Activated T-helper 2 cell treated with anti-CD3 and anti-CD28 coated beads, Interferon-gamma antibody, Interleukin-2, Interleukin-4, amounts not matched to agents 10 μg/mL and 5 μg/mL and 100 μg/mL, durations not matched to agents 14 hours and 24 hours and 36 hours (primary cell): ENCODE measurements at regions not wholly inside any gene's neighbourhood (a gene's known extent, or its start where the extent isn't known, plus 50 kb on each side); places are given as distances from the start of the nearest gene placed in this dataset.

ENCODE experiments used
- DNase-seq: peaks from one replicate; pipeline ENCODE4 v3.0.0; 2021; ENCODE audit warnings: low spot score
- H3K27ac Mint-ChIP-seq: one replicate; pipeline ENCODE4 v1.8.0; 2021; ENCODE audit warnings: mixed read lengths
- H3K27me3 Mint-ChIP-seq: one replicate; pipeline ENCODE4 v1.8.0; 2021; ENCODE audit warnings: low read depth, mixed read lengths
- H3K36me3 Mint-ChIP-seq: one replicate; pipeline ENCODE4 v1.8.0; 2021; ENCODE audit warnings: low read depth, mixed read lengths
- H3K4me1 Mint-ChIP-seq: one replicate; pipeline ENCODE4 v1.8.0; 2021; ENCODE audit warnings: low read depth, mixed read lengths
- H3K4me3 Mint-ChIP-seq: one replicate; pipeline ENCODE4 v1.8.0; 2021; ENCODE audit warnings: low read depth, mild to moderate bottlenecking, moderate library complexity, mixed read lengths
- H3K9me3 Mint-ChIP-seq: one replicate; pipeline ENCODE4 v1.8.0; 2021; ENCODE audit warnings: mixed read lengths
- intact Hi-C: fragments of 100-400 bp; cut with micrococcal nuclease; formaldehyde crosslinking; loops from one replicate; pipeline ENCODE4 v1.15.1; 2023

DNA sequence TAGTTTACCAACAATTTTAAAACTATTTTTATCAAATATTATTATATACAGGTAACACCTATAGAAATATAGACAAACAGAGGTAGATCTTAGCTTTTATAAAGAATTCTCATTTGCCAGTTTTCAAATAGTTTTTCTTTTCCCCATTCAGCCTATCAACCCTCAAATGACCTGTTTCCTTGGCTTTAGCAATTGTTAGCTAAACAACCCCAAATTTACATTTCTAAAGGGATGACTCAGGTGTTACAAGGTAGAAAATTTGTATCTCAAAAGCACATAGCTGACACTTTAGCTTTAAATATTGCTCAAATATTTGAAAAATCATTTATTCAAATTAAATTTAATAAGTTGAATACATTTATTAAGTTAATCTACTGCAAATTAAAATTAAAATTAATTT lies 1207.2 kb downstream of the SLITRK1 start:
- no peaks in the 10 kb centered on the region for H3K36me3 Mint-ChIP-seq
- no peak overlapping the region for H3K27ac Mint-ChIP-seq
- peaks cover 5% of the 10 kb centered on the region for H3K9me3 Mint-ChIP-seq
- no peaks in the 10 kb centered on the region for H3K4me1 Mint-ChIP-seq
- DNase-seq: no peak
- H3K27me3 Mint-ChIP-seq: no peaks in the 10 kb centered on the region
- H3K4me3 Mint-ChIP-seq: no peak overlapping the region
- intact Hi-C loops: no loop called here

GRCh38 chr13:82674546-82674945 lies 1207.7 kb downstream of the SLITRK1 start:
- Mint-ChIP-seq H3K36me3 (no peaks in the 10 kb centered on the region), H3K4me3 (no peak overlapping the region), H3K27me3 (no peaks in the 10 kb centered on the region), H3K4me1 (no peaks in the 10 kb centered on the region), H3K27ac (no peak overlapping the region), H3K9me3 (peaks cover 5% of the 10 kb centered on the region)
- DNase-seq: no peak
- intact Hi-C loops: no loop called here

DNA sequence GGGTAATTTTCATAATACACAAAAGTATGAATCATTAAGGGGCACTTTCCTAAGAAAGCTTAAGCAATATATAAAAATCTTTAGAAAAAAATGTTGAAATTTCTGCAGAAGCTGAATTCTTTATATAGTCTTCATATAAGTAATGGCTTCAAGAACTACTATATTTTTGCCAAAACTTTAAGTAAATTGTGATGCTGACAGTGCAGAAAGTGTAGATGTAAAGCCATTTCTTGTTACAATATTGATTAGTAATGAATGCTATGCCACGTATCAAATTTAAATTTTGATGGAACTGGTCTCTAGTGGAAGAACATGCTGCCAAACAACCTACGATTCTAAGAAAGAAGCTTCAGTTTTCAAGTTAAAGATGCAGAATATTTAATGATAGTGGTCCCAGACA lies 1210.0 kb downstream of the SLITRK1 start:
- Mint-ChIP-seq H3K36me3 (no peaks in the 10 kb centered on the region), H3K4me1 (no peaks in the 10 kb centered on the region), H3K27ac (no peak overlapping the region), H3K4me3 (no peak overlapping the region), H3K9me3 (peaks cover 5% of the 10 kb centered on the region), H3K27me3 (no peaks in the 10 kb centered on the region)
- intact Hi-C loops: no loop called here
- no peak for DNase-seq

GRCh38 chr13:82664183-82664582 lies 1218.1 kb downstream of the SLITRK1 start:
- Mint-ChIP-seq H3K9me3 (peaks cover 19% of the 10 kb centered on the region), H3K27ac (no peak overlapping the region), H3K27me3 (no peaks in the 10 kb centered on the region), H3K4me1 (no peaks in the 10 kb centered on the region), H3K36me3 (no peaks in the 10 kb centered on the region), H3K4me3 (no peak overlapping the region)
- intact Hi-C loops: no loop called here
- DNase-seq: no peak

DNA sequence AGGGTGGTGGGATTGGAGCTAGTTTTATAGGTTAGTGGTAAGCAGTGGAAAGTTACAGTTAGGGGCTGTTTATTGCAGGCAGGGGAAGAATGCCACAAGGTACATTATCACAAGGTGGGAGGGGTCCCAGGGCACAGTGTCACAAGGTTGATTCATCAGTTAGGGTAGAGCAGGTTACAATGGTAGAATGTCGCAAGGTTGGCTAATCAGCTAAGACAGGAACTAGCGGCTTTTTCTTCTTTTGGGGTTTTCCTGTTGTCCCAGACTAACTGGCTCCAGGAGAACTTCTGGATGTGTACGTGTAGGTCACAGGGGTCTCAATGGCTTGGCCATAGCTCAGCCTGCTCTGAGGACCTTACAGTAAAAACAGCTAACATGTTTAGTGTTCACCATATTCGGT lies 1221.1 kb downstream of the SLITRK1 start:
- no peak overlapping the region for H3K27ac Mint-ChIP-seq
- H3K36me3 Mint-ChIP-seq: no peaks in the 10 kb centered on the region
- intact Hi-C loops: no loop called here
- DNase-seq: no peak
- no peak overlapping the region for H3K4me3 Mint-ChIP-seq
- H3K27me3 Mint-ChIP-seq: no peaks in the 10 kb centered on the region
- H3K4me1 Mint-ChIP-seq: no peaks in the 10 kb centered on the region
- peaks cover 13% of the 10 kb centered on the region for H3K9me3 Mint-ChIP-seq

DNA sequence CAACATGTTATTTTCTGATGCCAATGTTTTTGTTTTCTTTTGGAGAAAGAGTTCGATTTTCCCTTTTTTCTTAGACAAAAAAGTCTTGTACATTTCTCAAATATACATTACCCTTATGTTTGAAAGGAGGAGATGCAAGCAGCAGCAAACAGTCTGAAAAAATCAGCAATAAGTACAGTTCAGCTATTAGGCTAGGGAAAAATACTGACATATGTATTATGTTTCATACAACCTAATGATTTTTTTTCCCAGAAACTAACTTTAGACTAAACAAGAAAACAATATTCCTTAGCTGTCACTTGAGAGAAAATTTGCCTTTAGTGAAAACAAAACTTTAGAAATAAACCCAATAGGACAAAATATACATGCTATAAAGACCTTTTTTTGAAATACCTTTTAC lies 1223.5 kb downstream of the SLITRK1 start:
- intact Hi-C loops: no loop called here
- no peak overlapping the region for H3K27ac Mint-ChIP-seq
- no peaks in the 10 kb centered on the region for H3K27me3 Mint-ChIP-seq
- H3K36me3 Mint-ChIP-seq: no peaks in the 10 kb centered on the region
- H3K4me1 Mint-ChIP-seq: no peaks in the 10 kb centered on the region
- no peak overlapping the region for H3K4me3 Mint-ChIP-seq
- DNase-seq: no peak
- peaks cover 13% of the 10 kb centered on the region for H3K9me3 Mint-ChIP-seq

GRCh38 chr13:82657471-82657870 lies 1224.8 kb downstream of the SLITRK1 start:
- Mint-ChIP-seq H3K9me3 (peaks cover 17% of the 10 kb centered on the region), H3K4me3 (no peak overlapping the region), H3K36me3 (no peaks in the 10 kb centered on the region), H3K27me3 (no peaks in the 10 kb centered on the region), H3K27ac (no peak overlapping the region), H3K4me1 (no peaks in the 10 kb centered on the region)
- no peak for DNase-seq
- intact Hi-C loops: no loop called here

DNA sequence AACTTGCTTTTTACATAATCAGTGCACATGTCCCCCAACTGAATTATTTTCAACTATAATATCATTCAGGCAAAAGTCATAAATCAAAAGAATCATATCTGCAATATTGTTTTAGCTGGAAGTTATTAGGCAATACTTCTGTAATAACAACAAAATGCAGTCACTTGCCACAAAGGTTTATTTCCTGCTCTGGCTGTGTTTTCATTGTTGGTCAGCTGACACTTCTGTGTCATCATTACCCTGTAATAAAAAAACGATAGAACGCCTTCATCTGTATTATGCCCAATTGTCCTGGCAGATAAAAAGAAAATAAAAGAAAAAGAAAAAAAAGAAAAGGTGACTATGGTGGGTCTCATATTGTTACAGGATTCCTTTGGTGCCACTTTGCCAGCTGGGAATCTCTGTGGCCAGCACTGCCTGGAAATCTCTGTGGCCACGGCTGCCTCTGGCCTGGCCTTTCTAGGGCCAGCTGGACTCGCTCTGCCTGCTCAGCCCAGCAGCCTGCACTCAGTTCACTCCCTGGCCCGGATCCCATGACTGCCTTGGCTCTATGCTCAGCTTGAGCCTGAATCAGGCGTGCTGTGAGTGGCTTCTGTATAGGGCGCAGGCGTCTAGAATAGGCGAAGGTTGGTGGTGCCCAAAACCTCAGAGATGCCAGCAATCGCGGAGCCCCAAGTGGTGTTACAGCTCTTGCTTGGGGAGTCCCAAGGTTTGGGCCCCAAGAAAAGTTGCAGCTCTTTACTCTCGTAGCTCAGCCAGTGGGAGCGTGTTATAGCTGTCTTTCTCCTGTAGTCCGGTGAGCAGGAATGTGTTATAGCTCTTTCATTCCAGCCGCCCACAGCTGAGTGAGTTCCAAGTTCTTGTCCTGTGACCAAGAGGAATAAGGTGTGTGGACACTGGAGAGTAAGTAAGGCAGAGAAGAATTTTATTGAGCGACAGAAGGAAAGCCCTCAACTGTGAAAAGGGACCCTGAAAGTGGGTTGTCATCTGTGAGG lies 1227.1 kb downstream of the SLITRK1 start:
- H3K27me3 Mint-ChIP-seq: no peaks in the 10 kb centered on the region
- no peak overlapping the region for H3K27ac Mint-ChIP-seq
- no peak overlapping the region for H3K4me3 Mint-ChIP-seq
- no peak for DNase-seq
- H3K4me1 Mint-ChIP-seq: no peaks in the 10 kb centered on the region
- H3K9me3 Mint-ChIP-seq: peaks cover 4% of the 10 kb centered on the region
- no peaks in the 10 kb centered on the region for H3K36me3 Mint-ChIP-seq
- intact Hi-C loops: no loop called here

DNA sequence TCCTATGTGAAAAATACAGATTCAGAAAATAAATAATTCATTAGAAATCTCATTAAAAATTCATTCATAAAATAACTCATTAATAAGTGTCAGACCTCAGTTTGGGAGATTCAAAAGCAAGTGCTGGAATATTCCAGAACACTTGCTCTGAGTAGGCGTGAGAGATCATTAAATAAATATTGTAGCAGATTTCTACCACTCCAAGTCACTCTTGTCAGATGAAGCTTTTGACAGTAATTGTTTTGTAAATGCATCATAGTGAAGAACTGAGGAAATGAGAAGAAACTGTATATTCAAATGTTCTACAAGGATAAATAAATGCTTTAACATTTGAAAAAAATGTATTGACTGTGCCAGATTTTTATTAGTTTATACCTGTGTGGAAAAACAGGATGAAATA lies 1228.1 kb downstream of the SLITRK1 start:
- peaks cover 4% of the 10 kb centered on the region for H3K9me3 Mint-ChIP-seq
- intact Hi-C loops: no loop called here
- DNase-seq: no peak
- H3K36me3 Mint-ChIP-seq: no peaks in the 10 kb centered on the region
- H3K27me3 Mint-ChIP-seq: no peaks in the 10 kb centered on the region
- no peak overlapping the region for H3K4me3 Mint-ChIP-seq
- H3K27ac Mint-ChIP-seq: no peak overlapping the region
- no peaks in the 10 kb centered on the region for H3K4me1 Mint-ChIP-seq

- peaks cover under 1% of the 10 kb centered on the region for H3K9me3 Mint-ChIP-seq
- H3K36me3 Mint-ChIP-seq: no peaks in the 10 kb centered on the region
- no peak overlapping the region for H3K4me3 Mint-ChIP-seq
- no peak for DNase-seq
- H3K4me1 Mint-ChIP-seq: no peaks in the 10 kb centered on the region
- intact Hi-C loops: no loop called here
- no peak overlapping the region for H3K27ac Mint-ChIP-seq
- no peaks in the 10 kb centered on the region for H3K27me3 Mint-ChIP-seq
Measured at GRCh38 chr13:82647540-82647939, 1234.7 kb downstream of the SLITRK1 start.

DNA sequence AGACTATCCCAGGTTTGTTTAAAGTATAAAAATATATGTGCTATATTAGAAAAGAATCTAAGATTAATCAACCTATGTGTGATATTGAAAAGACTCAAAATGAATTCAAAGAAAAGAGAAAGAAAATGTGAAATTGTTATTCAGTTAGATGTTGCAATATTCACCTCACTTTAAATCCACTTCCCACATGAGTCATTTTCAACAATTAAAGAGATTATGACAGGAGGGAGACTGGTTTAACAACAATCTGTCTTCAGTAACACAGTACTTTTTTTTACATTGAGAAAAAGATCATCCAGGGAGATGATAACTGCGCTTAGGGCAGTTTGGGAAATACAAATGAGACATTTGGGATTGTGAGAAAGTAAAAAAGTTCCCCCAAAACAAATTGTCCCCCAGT lies 1246.2 kb downstream of the SLITRK1 start:
- intact Hi-C loops: no loop called here
- Mint-ChIP-seq H3K4me3 (no peak overlapping the region), H3K4me1 (no peaks in the 10 kb centered on the region), H3K27ac (no peak overlapping the region), H3K27me3 (no peaks in the 10 kb centered on the region), H3K36me3 (no peaks in the 10 kb centered on the region), H3K9me3 (peaks cover 26% of the 10 kb centered on the region)
- DNase-seq: no peak

DNA sequence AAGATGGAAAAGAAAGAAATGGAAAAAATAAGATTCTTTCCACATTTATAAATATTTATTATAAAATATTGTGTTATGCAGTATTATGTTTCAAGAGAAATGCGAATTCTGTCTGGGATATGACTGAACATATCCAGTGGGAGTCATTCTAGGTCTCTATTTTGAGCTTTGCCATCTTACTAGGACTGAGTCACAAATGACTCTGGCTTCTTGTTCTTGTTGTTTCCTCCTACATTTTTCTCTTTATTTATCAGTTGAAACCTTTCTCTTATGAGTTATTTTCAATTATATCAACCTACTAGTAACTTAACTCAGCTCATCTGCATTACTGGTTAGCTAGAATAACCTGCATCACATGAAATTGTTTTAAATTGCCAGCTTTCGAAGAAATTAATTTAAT lies 1247.3 kb downstream of the SLITRK1 start:
- Mint-ChIP-seq H3K36me3 (no peaks in the 10 kb centered on the region), H3K9me3 (peaks cover 26% of the 10 kb centered on the region), H3K4me1 (no peaks in the 10 kb centered on the region), H3K4me3 (no peak overlapping the region), H3K27me3 (no peaks in the 10 kb centered on the region), H3K27ac (no peak overlapping the region)
- no peak for DNase-seq
- intact Hi-C loops: no loop called here

DNA sequence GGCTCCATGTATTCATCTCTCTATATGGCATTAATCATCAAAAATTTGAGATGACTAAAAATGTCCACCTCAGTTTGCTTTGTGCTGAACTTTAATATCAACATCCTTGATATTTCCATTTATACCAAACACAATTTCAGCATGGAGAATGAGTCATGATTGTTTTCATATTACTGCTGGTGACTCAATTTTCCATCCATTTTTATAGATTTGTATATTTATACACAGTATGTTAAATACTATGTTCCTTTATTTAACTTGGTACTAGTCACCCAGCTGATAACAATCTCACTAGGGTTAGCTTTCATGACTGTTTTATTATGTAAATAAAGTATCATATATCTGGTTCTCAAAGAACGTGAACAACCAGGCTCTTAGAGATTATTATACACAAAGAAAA lies 1255.1 kb downstream of the SLITRK1 start:
- no peaks in the 10 kb centered on the region for H3K4me1 Mint-ChIP-seq
- intact Hi-C loops: no loop called here
- no peak overlapping the region for H3K27ac Mint-ChIP-seq
- no peaks in the 10 kb centered on the region for H3K27me3 Mint-ChIP-seq
- H3K36me3 Mint-ChIP-seq: no peaks in the 10 kb centered on the region
- no peak overlapping the region for H3K4me3 Mint-ChIP-seq
- no peak for DNase-seq
- H3K9me3 Mint-ChIP-seq: peaks cover 4% of the 10 kb centered on the region
